B cell (primary cell): ENCODE measurements at regions not wholly inside any gene's neighbourhood (a gene's known extent, or its start where the extent isn't known, plus 50 kb on each side); places are given as distances from the start of the nearest gene placed in this dataset.

Source experiments
- EZH2 ChIP-seq: IDR thresholded peaks from 2 replicates; pipeline ENCODE4 v1.6.1; 2012; ENCODE audit warnings: borderline replicate concordance, low read depth, mild to moderate bottlenecking, moderate library complexity, low read length; ENCODE audit not compliant: insufficient read depth, poor library complexity, severe bottlenecking
- TF ChIP-seq, protein P1 (sequence below): fragments of 200-600 bp; IDR thresholded peaks from one replicate; pipeline ENCODE4 v1.8.0; 2022; ENCODE audit warnings: antibody characterized with exemption, mild to moderate bottlenecking

DNA sequence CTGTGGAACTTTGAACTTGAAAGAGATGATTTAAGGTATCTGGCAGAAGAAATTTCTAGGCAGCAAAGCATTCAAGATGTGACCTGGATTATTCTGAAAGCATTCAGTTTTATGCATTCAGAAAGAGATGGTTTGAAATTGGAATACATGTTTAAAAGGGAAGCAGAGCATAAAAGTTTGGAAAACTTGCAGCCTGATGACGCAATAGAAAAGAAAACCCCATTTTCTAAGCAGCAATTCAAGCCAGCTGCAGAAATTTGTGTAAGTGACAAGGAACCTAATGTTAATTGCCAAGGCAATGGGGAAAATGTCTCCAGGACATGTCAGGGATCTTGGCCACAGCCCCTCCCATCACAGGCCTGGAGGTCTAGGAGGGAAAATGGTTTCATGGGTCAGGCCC, 354.0 kb downstream of the ZNF326 start:
- TF ChIP-seq, protein P1, sequence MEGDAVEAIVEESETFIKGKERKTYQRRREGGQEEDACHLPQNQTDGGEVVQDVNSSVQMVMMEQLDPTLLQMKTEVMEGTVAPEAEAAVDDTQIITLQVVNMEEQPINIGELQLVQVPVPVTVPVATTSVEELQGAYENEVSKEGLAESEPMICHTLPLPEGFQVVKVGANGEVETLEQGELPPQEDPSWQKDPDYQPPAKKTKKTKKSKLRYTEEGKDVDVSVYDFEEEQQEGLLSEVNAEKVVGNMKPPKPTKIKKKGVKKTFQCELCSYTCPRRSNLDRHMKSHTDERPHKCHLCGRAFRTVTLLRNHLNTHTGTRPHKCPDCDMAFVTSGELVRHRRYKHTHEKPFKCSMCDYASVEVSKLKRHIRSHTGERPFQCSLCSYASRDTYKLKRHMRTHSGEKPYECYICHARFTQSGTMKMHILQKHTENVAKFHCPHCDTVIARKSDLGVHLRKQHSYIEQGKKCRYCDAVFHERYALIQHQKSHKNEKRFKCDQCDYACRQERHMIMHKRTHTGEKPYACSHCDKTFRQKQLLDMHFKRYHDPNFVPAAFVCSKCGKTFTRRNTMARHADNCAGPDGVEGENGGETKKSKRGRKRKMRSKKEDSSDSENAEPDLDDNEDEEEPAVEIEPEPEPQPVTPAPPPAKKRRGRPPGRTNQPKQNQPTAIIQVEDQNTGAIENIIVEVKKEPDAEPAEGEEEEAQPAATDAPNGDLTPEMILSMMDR = no peak
- no peak for TF ChIP-seq EZH2
